CD4-positive, alpha-beta T cell (primary cell): ENCODE measurements at regions not wholly inside any gene's neighbourhood (a gene's known extent, or its start where the extent isn't known, plus 50 kb on each side); places are given as distances from the start of the nearest gene placed in this dataset.

Source experiments
- ATAC-seq: fragments of 200-7000 bp; cut with Tn5 transposase; one replicate; pipeline ENCODE4 v1.10.0; 2022; ENCODE audit warnings: mild to moderate bottlenecking; ENCODE audit not compliant: poor library complexity
- CTCF ChIA-PET: fragments of 350-600 bp; sonication (Branson Sonifier 250); formaldehyde crosslinking; loops from one replicate; lab custom pipeline; 2021; ENCODE audit warnings: antibody characterized with exemption, inconsistent platforms; lab: Charles Lee
- POLR2A ChIA-PET: fragments of 350-600 bp; sonication (Branson Sonifier 250); formaldehyde crosslinking; loops from one replicate; lab custom pipeline; 2021; ENCODE audit warnings: antibody characterized with exemption, inconsistent platforms; lab: Charles Lee
- DNase-seq, 14 experiments: peaks; one replicate each; pipeline ENCODE4 v3.0.0-alpha.2; 2013 to 2020; ENCODE audit warnings: mixed read lengths in 2 of 14
- H3K27ac ChIP-seq, 2 donors: one replicate each; pipeline versions ENCODE4 v1.5.1 to v1.7.0; 2013; ENCODE audit warnings: low read length in 2 of 2, low read depth in 1 of 2, mild to moderate bottlenecking in 1 of 2
- H3K27me3 ChIP-seq, 2 experiments: 1 replicate in 1 of 2; 2 replicates in 1 of 2; pipeline versions ENCODE4 v1.6.1 to v1.7.0; 2013; ENCODE audit warnings: low read length in 2 of 2, control low read depth in 1 of 2, mild to moderate bottlenecking in 1 of 2, moderate library complexity in 1 of 2; ENCODE audit not compliant: insufficient read depth in 2 of 2, control insufficient read depth in 1 of 2
- H3K36me3 ChIP-seq: one replicate; pipeline ENCODE4 v1.6.1; 2013; ENCODE audit warnings: low read length, control low read depth; ENCODE audit not compliant: insufficient read depth
- H3K4me1 ChIP-seq: one replicate; pipeline ENCODE4 v1.6.1; 2013; ENCODE audit warnings: low read length, control low read depth; ENCODE audit not compliant: insufficient read depth
- H3K4me3 ChIP-seq: one replicate; pipeline ENCODE4 v1.5.1; 2013; ENCODE audit warnings: mild to moderate bottlenecking, low read length, moderate library complexity
- H3K9me3 ChIP-seq, 2 experiments: 1 replicate in 1 of 2; 2 replicates in 1 of 2; pipeline versions ENCODE4 v1.6.1 to v1.7.0; 2013; ENCODE audit warnings: low read length in 2 of 2, mild to moderate bottlenecking in 2 of 2, control low read depth in 1 of 2, moderate library complexity in 1 of 2; ENCODE audit not compliant: control insufficient read depth in 1 of 2, insufficient read depth in 1 of 2
- H3K27ac Mint-ChIP-seq: one replicate; pipeline ENCODE4 v1.8.0; 2020; ENCODE audit warnings: mixed read lengths
- H3K27me3 Mint-ChIP-seq: one replicate; pipeline ENCODE4 v1.8.0; 2021; ENCODE audit warnings: mixed read lengths
- H3K36me3 Mint-ChIP-seq: one replicate; pipeline ENCODE4 v1.8.0; 2021; ENCODE audit warnings: low read depth, mixed read lengths
- H3K4me1 Mint-ChIP-seq: one replicate; pipeline ENCODE4 v1.8.0; 2021; ENCODE audit warnings: low read depth, mixed read lengths
- H3K4me3 Mint-ChIP-seq: one replicate; pipeline ENCODE4 v1.8.0; 2020; ENCODE audit warnings: mild to moderate bottlenecking, mixed read lengths
- H3K9me3 Mint-ChIP-seq: one replicate; pipeline ENCODE4 v1.8.0; 2020; ENCODE audit warnings: mixed read lengths
- CTCF ChIP-seq: fragments of 200-600 bp; IDR thresholded peaks from one replicate; pipeline ENCODE4 v1.8.0; 2022; ENCODE audit warnings: antibody characterized with exemption, mild to moderate bottlenecking
- intact Hi-C, 2 experiments: fragments of 100-400 bp; cut with DNase I in 1 of 2; cut with micrococcal nuclease in 1 of 2; formaldehyde crosslinking; loops; one replicate each; pipeline versions ENCODE4 v1.15.1 to v1.9.0; 2023 to 2025; cut with DNase I, micrococcal nuclease

GRCh38 chr9:111258875-111259271, 71.2 kb downstream of the OR2K2 start:
- ATAC-seq, result no peak
- Histone ChIP-seq H3K4me3 (no peak overlapping the region), H3K27ac (no peak overlapping the region), H3K36me3 (no peaks in the 10 kb centered on the region), H3K27me3 (no peaks in the 10 kb centered on the region), H3K4me1 (no peaks in the 10 kb centered on the region), H3K9me3 (no peaks in the 10 kb centered on the region)
- Mint-ChIP-seq H3K27me3 (peaks cover 6% of the 10 kb centered on the region), H3K9me3 (no peaks in the 10 kb centered on the region), H3K4me1 (no peaks in the 10 kb centered on the region), H3K27ac (no peak overlapping the region), H3K36me3 (no peaks in the 10 kb centered on the region), H3K4me3 (no peak overlapping the region)
- POLR2A ChIA-PET, result no interaction called here
- TF ChIP-seq CTCF, result no peak
- intact Hi-C loops, result no loop called here
- DNase-seq, result no peak
- CTCF ChIA-PET, result no interaction called here

- Histone ChIP-seq H3K4me3 (no peak overlapping the region), H3K27me3 (no peaks in the 10 kb centered on the region), H3K27ac (no peak overlapping the region), H3K9me3 (no peaks in the 10 kb centered on the region), H3K4me1 (no peaks in the 10 kb centered on the region), H3K36me3 (no peaks in the 10 kb centered on the region)
- Mint-ChIP-seq H3K36me3 (no peaks in the 10 kb centered on the region), H3K4me1 (no peaks in the 10 kb centered on the region), H3K27ac (no peak overlapping the region), H3K27me3 (peaks cover 6% of the 10 kb centered on the region), H3K9me3 (no peaks in the 10 kb centered on the region), H3K4me3 (no peak overlapping the region)
- ChIA-PET CTCF (no interaction called here), POLR2A (no interaction called here)
- TF ChIP-seq CTCF, result no peak
- ATAC-seq (no peak), DNase-seq (no peak)
- intact Hi-C loops, result no loop called here
Measured at GRCh38 chr9:111258209-111258874, 71.7 kb downstream of the OR2K2 start.

- Mint-ChIP-seq H3K27ac (no peak overlapping the region), H3K4me1 (no peaks in the 10 kb centered on the region), H3K9me3 (no peaks in the 10 kb centered on the region), H3K4me3 (no peak overlapping the region), H3K27me3 (no peaks in the 10 kb centered on the region), H3K36me3 (no peaks in the 10 kb centered on the region)
- no peaks in the 10 kb centered on the region for H3K36me3 ChIP-seq
- H3K27ac ChIP-seq, result no peak overlapping the region
- intact Hi-C loops, result no loop called here
- H3K9me3 ChIP-seq, result no peaks in the 10 kb centered on the region
- ChIA-PET CTCF (interaction anchor here (0.6 kb wide), 1 partner anchor 94 kb away, joined by 3 read pairs; no protein-coding TSS in a partner anchor), POLR2A (no interaction called here)
- ATAC-seq, result no peak
- H3K4me1 ChIP-seq, result no peaks in the 10 kb centered on the region
- no peaks in the 10 kb centered on the region for H3K27me3 ChIP-seq
- TF ChIP-seq CTCF, result no peak
- no peak overlapping the region for H3K4me3 ChIP-seq
- DNase-seq, result peak in 1 of 14 experiments; percentile 10
Measured at GRCh38 chr9:111253742-111254437, 76.1 kb downstream of the OR2K2 start.
